Breast epithelium (tissue), 4 donors: ENCODE measurements at regions not wholly inside any gene's neighbourhood (a gene's known extent, or its start where the extent isn't known, plus 50 kb on each side); places are given as distances from the start of the nearest gene placed in this dataset.

ENCODE experiments used
- DNase-seq, 2 donors: peaks; one replicate each; pipeline ENCODE4 v3.0.0-alpha.2; 2019; ENCODE audit warnings: low spot score in 2 of 2
- H3K27ac ChIP-seq, 2 donors: fragments of 200-600 bp; sonication (generic) in 1 of 2; one replicate each; pipeline ENCODE4 v1.5.1; 2016 to 2019; ENCODE audit warnings: mild to moderate bottlenecking in 1 of 2
- H3K27me3 ChIP-seq, 2 donors: fragments of 200-600 bp; sonication (generic) in 1 of 2; one replicate each; pipeline versions ENCODE4 v1.5.1 to v1.6.0; 2017 to 2019; ENCODE audit warnings: control low read depth in 1 of 2, mild to moderate bottlenecking in 1 of 2
- H3K36me3 ChIP-seq: fragments of 200-600 bp; one replicate; pipeline ENCODE4 v1.5.1; 2019
- H3K4me1 ChIP-seq, 2 donors: fragments of 200-600 bp; sonication (generic); one replicate each; pipeline ENCODE4 v1.5.1; 2016 to 2019; ENCODE audit warnings: control low read depth in 1 of 2
- H3K4me3 ChIP-seq, 3 donors: fragments of 200-600 bp; sonication (generic); 1 replicate in 2 of 3; 2 replicates in 1 of 3; pipeline ENCODE4 v1.5.1; 2016 to 2019; ENCODE audit warnings: mild to moderate bottlenecking in 3 of 3, moderate library complexity in 2 of 3
- H3K9me3 ChIP-seq, 2 donors: fragments of 200-600 bp; sonication (generic) in 1 of 2; one replicate each; pipeline ENCODE4 v1.5.1; 2016 to 2019; ENCODE audit warnings: control low read depth in 1 of 2
- POLR2A ChIP-seq: fragments of 450-650 bp; IDR thresholded peaks from one replicate; pipeline ENCODE4 v1.6.1; 2016; ENCODE audit warnings: antibody characterized with exemption, mild to moderate bottlenecking, moderate library complexity
- POLR2AphosphoS5 ChIP-seq, 3 donors: sonication (generic); formaldehyde crosslinking; IDR thresholded peaks; one replicate each; pipeline ENCODE4 v1.6.1; 2017; ENCODE audit warnings: antibody characterized with exemption in 3 of 3
- intact Hi-C: fragments of 100-400 bp; cut with DNase I; formaldehyde crosslinking; loops from one replicate; pipeline ENCODE4 v1.15.1; 2023; ENCODE audit warnings: low total_unique reads
- TF ChIP-seq, protein P1 (sequence below), 3 donors: fragments of 450-650 bp; IDR thresholded peaks; one replicate each; pipeline ENCODE4 v1.5.1; 2016 to 2017; ENCODE audit warnings: antibody characterized with exemption in 3 of 3, mild to moderate bottlenecking in 3 of 3, moderate library complexity in 3 of 3

DNA sequence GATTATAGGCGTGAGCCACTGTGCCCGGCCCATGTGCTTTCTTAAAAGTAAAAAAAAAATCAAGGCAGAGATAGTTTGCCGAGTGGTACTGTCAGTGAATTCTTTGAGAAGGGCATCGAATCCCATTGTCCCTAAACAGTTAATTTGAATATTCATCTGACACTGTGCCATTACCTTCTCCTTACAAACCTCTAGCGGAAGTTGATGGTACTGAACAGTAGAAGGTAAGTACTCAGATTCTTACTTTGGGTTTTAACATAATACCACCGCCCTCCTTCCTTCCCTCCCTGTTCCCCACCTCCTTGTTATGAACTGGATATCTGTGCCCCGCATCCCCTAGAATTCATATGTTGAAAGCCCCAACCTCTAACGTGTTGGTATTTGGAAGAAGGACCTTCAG is 58.2 kb upstream of the CLMP start:
- Histone ChIP-seq H3K27me3 (no peaks in the 10 kb centered on the region), H3K9me3 (no peaks in the 10 kb centered on the region), H3K36me3 (no peaks in the 10 kb centered on the region), H3K4me3 (no peak overlapping the region), H3K27ac (no peak overlapping the region), H3K4me1 (no peaks in the 10 kb centered on the region)
- intact Hi-C loops = no loop called here
- no peak for DNase-seq
- no peak for TF ChIP-seq POLR2AphosphoS5 (IDR thresholded peaks at IDR 0.05)
- TF ChIP-seq, protein P1, sequence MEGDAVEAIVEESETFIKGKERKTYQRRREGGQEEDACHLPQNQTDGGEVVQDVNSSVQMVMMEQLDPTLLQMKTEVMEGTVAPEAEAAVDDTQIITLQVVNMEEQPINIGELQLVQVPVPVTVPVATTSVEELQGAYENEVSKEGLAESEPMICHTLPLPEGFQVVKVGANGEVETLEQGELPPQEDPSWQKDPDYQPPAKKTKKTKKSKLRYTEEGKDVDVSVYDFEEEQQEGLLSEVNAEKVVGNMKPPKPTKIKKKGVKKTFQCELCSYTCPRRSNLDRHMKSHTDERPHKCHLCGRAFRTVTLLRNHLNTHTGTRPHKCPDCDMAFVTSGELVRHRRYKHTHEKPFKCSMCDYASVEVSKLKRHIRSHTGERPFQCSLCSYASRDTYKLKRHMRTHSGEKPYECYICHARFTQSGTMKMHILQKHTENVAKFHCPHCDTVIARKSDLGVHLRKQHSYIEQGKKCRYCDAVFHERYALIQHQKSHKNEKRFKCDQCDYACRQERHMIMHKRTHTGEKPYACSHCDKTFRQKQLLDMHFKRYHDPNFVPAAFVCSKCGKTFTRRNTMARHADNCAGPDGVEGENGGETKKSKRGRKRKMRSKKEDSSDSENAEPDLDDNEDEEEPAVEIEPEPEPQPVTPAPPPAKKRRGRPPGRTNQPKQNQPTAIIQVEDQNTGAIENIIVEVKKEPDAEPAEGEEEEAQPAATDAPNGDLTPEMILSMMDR (IDR thresholded peaks at IDR 0.05) = no peak
- no peak for TF ChIP-seq POLR2A

DNA sequence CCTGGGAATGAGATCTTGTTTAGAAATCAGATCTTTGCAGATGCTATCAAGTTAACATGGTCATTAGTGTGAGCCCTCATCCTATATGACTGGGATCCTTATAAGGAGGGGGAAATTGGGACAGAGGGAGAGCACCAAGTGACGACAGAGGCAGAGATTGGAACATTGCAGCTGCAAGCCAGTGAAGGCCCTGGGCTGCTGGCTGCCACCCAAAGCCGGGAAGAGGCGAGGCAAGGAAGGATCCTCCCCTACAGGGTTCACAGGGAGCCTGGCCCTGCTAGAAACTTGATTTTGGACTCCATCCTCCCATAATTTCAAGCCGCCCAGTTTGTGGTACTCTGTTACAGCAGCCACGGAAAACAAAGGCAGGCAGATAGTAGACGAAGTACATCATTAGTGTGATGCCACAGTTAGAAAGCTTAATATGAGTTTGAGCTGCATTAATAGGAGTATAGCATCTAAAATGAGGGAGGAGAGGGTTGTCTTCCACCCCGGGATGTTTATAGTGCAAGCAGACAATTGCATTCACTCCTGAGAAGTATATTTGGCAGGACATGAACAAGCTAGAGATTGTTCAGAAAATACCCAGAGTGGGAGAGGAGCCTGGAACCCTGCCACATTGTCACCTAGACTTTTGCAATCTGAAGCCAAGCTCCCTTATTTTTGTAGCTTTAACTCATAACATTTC is 56.8 kb upstream of the CLMP start:
- no peak overlapping the region for H3K4me3 ChIP-seq
- no peaks in the 10 kb centered on the region for H3K4me1 ChIP-seq
- no peaks in the 10 kb centered on the region for H3K36me3 ChIP-seq
- intact Hi-C loops = no loop called here
- TF ChIP-seq POLR2A (no peak), POLR2AphosphoS5 (IDR thresholded peaks at IDR 0.05) (no peak)
- TF ChIP-seq, protein P1 (IDR thresholded peaks at IDR 0.05) = no peak
- H3K27me3 ChIP-seq = no peaks in the 10 kb centered on the region
- DNase-seq = no peak
- H3K27ac ChIP-seq = peak overlapping the region in 1 of 2 donors; percentile 19
- H3K9me3 ChIP-seq = no peaks in the 10 kb centered on the region

DNA sequence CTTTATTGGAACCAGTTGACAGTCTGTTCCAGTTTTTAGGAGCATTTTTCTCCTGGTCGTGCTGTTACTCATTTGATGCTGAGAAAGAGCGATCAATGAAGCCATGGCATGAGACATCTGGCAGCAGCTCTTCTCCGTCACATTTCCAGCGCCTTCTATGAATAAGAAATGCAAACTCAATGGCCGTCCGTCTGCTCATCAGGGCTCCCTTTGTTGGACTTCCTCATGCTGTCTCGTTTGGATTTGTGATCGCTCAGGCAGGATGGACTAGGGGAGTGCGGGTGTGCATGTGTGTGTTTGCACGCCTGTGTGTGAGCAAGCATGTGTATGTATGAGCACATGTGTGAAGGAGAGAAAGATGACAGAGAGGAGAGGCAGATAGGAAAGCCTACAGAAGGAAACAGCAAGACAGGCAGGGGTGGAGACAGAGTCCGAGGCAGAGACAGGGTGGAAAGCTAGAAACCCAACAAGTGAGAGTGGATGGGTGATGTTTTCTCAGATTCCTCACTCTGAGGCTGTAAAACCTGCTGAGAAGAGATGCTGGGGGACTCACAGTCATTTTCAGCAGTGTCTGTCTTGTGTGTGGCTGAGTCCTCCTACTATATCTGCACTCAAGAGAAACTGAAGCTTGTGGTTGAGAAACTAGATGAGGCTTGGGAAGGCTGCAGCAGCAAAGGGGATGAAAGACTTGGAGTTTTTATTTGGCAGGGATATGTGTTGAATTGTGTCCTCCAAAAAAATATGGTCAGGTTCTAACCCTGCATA is 56.0 kb upstream of the CLMP start:
- no peak overlapping the region for H3K4me3 ChIP-seq
- no peaks in the 10 kb centered on the region for H3K4me1 ChIP-seq
- DNase-seq = no peak
- peak overlapping the region in 1 of 2 donors; percentile 19 for H3K27ac ChIP-seq
- intact Hi-C loops = no loop called here
- no peaks in the 10 kb centered on the region for H3K36me3 ChIP-seq
- H3K9me3 ChIP-seq = no peaks in the 10 kb centered on the region
- no peak for TF ChIP-seq POLR2AphosphoS5 (IDR thresholded peaks at IDR 0.05)
- no peak for TF ChIP-seq POLR2A
- TF ChIP-seq, protein P1 (IDR thresholded peaks at IDR 0.05) = no peak
- no peaks in the 10 kb centered on the region for H3K27me3 ChIP-seq

DNA sequence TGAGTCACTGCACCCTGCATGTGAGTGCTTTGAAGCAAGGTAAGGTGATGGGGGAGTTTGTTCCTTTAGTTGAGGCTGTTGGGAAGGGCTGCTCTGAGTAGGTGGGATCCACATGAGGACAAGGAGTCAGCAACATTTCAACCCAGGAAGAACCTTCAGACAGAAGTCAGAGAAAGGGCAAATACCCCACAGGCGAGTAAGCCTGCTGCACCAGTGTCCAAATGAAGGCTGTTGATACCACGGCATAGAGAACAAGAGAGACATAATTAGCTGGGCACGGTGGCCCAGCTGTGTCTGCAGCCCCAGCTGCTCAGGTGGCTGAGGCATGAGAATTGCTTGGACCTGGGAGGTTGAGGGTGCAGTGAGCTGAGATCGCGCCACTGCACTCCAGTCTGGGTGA is 54.3 kb upstream of the CLMP start:
- Histone ChIP-seq H3K4me3 (no peak overlapping the region), H3K27me3 (no peaks in the 10 kb centered on the region), H3K36me3 (no peaks in the 10 kb centered on the region), H3K9me3 (no peaks in the 10 kb centered on the region), H3K4me1 (no peaks in the 10 kb centered on the region), H3K27ac (no peak overlapping the region)
- DNase-seq = no peak
- intact Hi-C loops = loop anchor here (1.0 kb wide), 1 partner anchor 144 kb away; no protein-coding TSS in a partner anchor
- TF ChIP-seq, protein P1 (IDR thresholded peaks at IDR 0.05) = no peak
- no peak for TF ChIP-seq POLR2A
- no peak for TF ChIP-seq POLR2AphosphoS5 (IDR thresholded peaks at IDR 0.05)

DNA sequence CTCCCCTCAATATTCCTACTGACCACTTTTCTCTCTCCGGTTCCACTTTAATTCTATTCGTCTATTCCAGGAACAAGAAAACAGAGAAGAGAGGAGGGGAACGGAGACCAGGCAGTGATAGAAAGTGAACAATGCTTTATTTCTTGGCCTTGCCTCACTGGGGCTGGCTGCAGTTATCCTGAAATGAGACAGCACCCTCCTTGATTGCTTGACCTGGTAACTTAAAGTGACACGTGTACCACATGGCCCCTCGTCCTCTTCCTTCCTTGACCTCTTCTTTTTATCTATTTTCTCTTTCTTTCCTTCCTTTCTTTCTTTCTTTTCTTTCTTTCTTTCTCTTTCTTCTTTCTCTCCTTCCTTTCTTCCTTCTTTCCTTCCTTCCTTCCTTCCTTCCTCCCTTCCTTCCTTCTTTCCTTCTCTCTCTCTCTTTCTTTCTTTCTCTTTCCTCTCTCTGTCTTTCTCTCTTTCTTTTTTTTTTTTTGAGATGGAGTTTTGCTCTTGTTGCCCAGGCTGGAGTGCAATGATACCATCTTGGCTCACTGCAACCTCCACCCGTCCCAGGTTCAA is 52.8 kb upstream of the CLMP start:
- DNase-seq = no peak
- Histone ChIP-seq H3K27me3 (no peaks in the 10 kb centered on the region), H3K27ac (no peak overlapping the region), H3K4me1 (no peaks in the 10 kb centered on the region), H3K36me3 (no peaks in the 10 kb centered on the region), H3K9me3 (no peaks in the 10 kb centered on the region), H3K4me3 (no peak overlapping the region)
- TF ChIP-seq POLR2A = no peak
- TF ChIP-seq, protein P1 (IDR thresholded peaks at IDR 0.05) = no peak
- no peak for TF ChIP-seq POLR2AphosphoS5 (IDR thresholded peaks at IDR 0.05)
- intact Hi-C loops = no loop called here
